ENCODE measurements at regions not wholly inside any gene's neighbourhood (a gene's known extent, or its start where the extent isn't known, plus 50 kb on each side); places are given as distances from the start of the nearest gene placed in this dataset.

DNA sequence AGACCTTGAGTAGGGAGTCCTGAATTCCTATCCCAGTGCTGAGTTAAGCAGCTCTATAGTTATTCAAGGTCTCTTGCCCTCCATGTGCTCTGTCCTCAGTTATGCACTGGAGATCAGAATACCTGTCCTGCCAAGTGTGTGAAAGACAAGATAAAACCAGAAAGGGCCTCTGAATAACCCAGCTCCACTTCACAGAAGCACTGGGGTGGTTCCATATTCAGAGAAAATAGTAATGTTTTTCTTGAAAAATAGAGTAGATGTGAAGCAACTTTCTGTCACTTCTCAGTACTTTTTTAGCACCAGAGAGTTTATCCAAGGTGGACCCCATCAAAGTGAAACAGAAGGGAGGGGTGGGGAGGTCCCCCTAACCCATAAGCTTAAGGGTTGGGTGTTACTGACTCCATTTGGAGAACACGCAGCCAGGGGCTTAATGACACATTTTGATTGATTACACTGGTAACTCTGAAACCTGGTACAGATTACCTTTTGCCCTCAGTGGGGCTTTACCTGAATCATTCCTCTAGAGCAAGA lies 509.8 kb upstream of the JARID2 start (continued):
- TF ChIP-seq ZBTB11 (tag by site-specific recombination; conservative IDR thresholded peaks at IDR 0.05; ENCODE audit: low read depth) (no peak), ZNF394 (tag by site-specific recombination; IDR thresholded peaks at IDR 0.05; ENCODE audit: borderline replicate concordance) (no peak), CTCF (tag by site-specific recombination; IDR thresholded peaks at IDR 0.05) (no peak), ZNF274 (IDR thresholded peaks at IDR 0.05; ENCODE audit: low read length) (no peak), ZNF274 (tag by site-specific recombination; IDR thresholded peaks at IDR 0.05; ENCODE audit: borderline replicate concordance) (no peak), ZNF658 (tag by site-specific recombination; IDR thresholded peaks at IDR 0.05) (no peak), ZNF155 (tag by site-specific recombination; IDR thresholded peaks at IDR 0.05) (no peak), HOXD13 (CRISPR knock-in tag; IDR thresholded peaks at IDR 0.05; ENCODE audit: borderline replicate concordance) (no peak)
- TF ChIP-seq, protein P1, sequence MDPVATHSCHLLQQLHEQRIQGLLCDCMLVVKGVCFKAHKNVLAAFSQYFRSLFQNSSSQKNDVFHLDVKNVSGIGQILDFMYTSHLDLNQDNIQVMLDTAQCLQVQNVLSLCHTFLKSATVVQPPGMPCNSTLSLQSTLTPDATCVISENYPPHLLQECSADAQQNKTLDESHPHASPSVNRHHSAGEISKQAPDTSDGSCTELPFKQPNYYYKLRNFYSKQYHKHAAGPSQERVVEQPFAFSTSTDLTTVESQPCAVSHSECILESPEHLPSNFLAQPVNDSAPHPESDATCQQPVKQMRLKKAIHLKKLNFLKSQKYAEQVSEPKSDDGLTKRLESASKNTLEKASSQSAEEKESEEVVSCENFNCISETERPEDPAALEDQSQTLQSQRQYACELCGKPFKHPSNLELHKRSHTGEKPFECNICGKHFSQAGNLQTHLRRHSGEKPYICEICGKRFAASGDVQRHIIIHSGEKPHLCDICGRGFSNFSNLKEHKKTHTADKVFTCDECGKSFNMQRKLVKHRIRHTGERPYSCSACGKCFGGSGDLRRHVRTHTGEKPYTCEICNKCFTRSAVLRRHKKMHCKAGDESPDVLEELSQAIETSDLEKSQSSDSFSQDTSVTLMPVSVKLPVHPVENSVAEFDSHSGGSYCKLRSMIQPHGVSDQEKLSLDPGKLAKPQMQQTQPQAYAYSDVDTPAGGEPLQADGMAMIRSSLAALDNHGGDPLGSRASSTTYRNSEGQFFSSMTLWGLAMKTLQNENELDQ (tag by site-specific recombination; IDR thresholded peaks at IDR 0.05; ENCODE audit: low read depth): no peak

- Histone ChIP-seq H3K27ac (ENCODE audit: extremely low read depth, low read depth, low read length) (no peak overlapping the region), H3K4me3 (ENCODE audit: low read depth, low read length) (no peak overlapping the region), H3K36me3 (ENCODE audit: control insufficient read depth in 2 of 2, insufficient read depth in 1 of 2, low read length in 2 of 2) (no peaks in the 10 kb centered on the region), H3K9me3 (ENCODE audit: control insufficient read depth, insufficient read depth, low read depth, low read length) (no peaks in the 10 kb centered on the region), H3K4me1 (ENCODE audit: control insufficient read depth, insufficient read depth, low read length) (no peaks in the 10 kb centered on the region)
- ChIA-PET CTCF (interaction anchor here (0.6 kb wide), 1 partner anchor 472 kb away, joined by 3 read pairs; no protein-coding TSS in a partner anchor), POLR2A (no interaction called here)
- TF ChIP-seq ZFHX2 (tag by site-specific recombination; conservative IDR thresholded peaks at IDR 0.05): no peak
- TF ChIP-seq, protein P2, sequence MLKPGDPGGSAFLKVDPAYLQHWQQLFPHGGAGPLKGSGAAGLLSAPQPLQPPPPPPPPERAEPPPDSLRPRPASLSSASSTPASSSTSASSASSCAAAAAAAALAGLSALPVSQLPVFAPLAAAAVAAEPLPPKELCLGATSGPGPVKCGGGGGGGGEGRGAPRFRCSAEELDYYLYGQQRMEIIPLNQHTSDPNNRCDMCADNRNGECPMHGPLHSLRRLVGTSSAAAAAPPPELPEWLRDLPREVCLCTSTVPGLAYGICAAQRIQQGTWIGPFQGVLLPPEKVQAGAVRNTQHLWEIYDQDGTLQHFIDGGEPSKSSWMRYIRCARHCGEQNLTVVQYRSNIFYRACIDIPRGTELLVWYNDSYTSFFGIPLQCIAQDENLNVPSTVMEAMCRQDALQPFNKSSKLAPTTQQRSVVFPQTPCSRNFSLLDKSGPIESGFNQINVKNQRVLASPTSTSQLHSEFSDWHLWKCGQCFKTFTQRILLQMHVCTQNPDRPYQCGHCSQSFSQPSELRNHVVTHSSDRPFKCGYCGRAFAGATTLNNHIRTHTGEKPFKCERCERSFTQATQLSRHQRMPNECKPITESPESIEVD (tag by site-specific recombination; IDR thresholded peaks at IDR 0.05): no peak
- TF ChIP-seq ZNF266 (tag by site-specific recombination; IDR thresholded peaks at IDR 0.05; ENCODE audit: low read depth): no peak
- TF ChIP-seq, protein P3, sequence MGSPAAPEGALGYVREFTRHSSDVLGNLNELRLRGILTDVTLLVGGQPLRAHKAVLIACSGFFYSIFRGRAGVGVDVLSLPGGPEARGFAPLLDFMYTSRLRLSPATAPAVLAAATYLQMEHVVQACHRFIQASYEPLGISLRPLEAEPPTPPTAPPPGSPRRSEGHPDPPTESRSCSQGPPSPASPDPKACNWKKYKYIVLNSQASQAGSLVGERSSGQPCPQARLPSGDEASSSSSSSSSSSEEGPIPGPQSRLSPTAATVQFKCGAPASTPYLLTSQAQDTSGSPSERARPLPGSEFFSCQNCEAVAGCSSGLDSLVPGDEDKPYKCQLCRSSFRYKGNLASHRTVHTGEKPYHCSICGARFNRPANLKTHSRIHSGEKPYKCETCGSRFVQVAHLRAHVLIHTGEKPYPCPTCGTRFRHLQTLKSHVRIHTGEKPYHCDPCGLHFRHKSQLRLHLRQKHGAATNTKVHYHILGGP (tag by site-specific recombination; IDR thresholded peaks at IDR 0.05): no peak
Measured at GRCh38 chr6:14736554-14736953, 509.3 kb upstream of the JARID2 start.
